ENCODE measurements at regions not wholly inside any gene's neighbourhood (a gene's known extent, or its start where the extent isn't known, plus 50 kb on each side); places are given as distances from the start of the nearest gene placed in this dataset.

DNA sequence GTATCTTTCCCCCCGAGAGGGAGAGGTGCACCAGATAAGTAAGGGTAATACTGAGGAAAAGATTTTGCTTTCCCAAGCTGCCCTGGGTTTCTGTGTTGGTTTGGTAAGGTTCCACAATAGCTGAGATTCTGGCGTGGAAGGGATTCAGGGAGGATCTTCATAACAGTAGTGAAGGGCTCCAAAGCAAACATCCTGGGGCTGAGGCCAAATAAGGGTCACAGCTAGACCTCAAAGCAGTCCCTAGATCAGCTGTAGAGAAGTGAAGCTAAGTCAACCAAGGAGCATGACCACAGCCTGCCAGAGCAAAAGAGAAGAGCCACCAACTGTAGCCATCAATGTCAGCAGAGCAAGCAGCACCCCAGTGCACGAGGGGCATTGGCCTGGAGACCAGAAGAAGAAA is 73.2 kb upstream of the SLC35F4 start:
- TF ChIP-seq KDM1A (IDR thresholded peaks at IDR 0.05): no peak
- TF ChIP-seq, protein P1, sequence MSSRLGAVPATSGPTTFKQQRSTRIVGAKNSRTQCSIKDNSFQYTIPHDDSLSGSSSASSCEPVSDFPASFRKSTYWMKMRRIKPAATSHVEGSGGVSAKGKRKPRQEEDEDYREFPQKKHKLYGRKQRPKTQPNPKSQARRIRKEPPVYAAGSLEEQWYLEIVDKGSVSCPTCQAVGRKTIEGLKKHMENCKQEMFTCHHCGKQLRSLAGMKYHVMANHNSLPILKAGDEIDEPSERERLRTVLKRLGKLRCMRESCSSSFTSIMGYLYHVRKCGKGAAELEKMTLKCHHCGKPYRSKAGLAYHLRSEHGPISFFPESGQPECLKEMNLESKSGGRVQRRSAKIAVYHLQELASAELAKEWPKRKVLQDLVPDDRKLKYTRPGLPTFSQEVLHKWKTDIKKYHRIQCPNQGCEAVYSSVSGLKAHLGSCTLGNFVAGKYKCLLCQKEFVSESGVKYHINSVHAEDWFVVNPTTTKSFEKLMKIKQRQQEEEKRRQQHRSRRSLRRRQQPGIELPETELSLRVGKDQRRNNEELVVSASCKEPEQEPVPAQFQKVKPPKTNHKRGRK (tag; IDR thresholded peaks at IDR 0.05): no peak
- TF ChIP-seq RFX5 (IDR thresholded peaks at IDR 0.05; ENCODE audit: low read depth, low read length): no peak
- TF ChIP-seq CTCF (IDR thresholded peaks at IDR 0.05 in 2 of 3, conservative IDR thresholded peaks at IDR 0.05 in 1 of 3; ENCODE audit: insufficient read depth in 2 of 3, low read depth in 1 of 3, low read length in 3 of 3): no peak
- no peak for TF ChIP-seq MXD1 (CRISPR knock-in tag; IDR thresholded peaks at IDR 0.05; ENCODE audit: borderline replicate concordance, poor library complexity, severe bottlenecking)
- TF ChIP-seq MITF (IDR thresholded peaks at IDR 0.05): no peak
- TF ChIP-seq, protein P2, sequence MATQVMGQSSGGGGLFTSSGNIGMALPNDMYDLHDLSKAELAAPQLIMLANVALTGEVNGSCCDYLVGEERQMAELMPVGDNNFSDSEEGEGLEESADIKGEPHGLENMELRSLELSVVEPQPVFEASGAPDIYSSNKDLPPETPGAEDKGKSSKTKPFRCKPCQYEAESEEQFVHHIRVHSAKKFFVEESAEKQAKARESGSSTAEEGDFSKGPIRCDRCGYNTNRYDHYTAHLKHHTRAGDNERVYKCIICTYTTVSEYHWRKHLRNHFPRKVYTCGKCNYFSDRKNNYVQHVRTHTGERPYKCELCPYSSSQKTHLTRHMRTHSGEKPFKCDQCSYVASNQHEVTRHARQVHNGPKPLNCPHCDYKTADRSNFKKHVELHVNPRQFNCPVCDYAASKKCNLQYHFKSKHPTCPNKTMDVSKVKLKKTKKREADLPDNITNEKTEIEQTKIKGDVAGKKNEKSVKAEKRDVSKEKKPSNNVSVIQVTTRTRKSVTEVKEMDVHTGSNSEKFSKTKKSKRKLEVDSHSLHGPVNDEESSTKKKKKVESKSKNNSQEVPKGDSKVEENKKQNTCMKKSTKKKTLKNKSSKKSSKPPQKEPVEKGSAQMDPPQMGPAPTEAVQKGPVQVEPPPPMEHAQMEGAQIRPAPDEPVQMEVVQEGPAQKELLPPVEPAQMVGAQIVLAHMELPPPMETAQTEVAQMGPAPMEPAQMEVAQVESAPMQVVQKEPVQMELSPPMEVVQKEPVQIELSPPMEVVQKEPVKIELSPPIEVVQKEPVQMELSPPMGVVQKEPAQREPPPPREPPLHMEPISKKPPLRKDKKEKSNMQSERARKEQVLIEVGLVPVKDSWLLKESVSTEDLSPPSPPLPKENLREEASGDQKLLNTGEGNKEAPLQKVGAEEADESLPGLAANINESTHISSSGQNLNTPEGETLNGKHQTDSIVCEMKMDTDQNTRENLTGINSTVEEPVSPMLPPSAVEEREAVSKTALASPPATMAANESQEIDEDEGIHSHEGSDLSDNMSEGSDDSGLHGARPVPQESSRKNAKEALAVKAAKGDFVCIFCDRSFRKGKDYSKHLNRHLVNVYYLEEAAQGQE (IDR thresholded peaks at IDR 0.05; ENCODE audit: borderline replicate concordance): no peak
- TF ChIP-seq, protein P2 (CRISPR knock-in tag; IDR thresholded peaks at IDR 0.05; ENCODE audit: low read depth): no peak
- no peak for TF ChIP-seq JUNB (CRISPR knock-in tag; conservative IDR thresholded peaks at IDR 0.05)
- TF ChIP-seq ARID3A (IDR thresholded peaks at IDR 0.05; ENCODE audit: borderline replicate concordance, low read depth, low read length): no peak
- TF ChIP-seq, protein P3, sequence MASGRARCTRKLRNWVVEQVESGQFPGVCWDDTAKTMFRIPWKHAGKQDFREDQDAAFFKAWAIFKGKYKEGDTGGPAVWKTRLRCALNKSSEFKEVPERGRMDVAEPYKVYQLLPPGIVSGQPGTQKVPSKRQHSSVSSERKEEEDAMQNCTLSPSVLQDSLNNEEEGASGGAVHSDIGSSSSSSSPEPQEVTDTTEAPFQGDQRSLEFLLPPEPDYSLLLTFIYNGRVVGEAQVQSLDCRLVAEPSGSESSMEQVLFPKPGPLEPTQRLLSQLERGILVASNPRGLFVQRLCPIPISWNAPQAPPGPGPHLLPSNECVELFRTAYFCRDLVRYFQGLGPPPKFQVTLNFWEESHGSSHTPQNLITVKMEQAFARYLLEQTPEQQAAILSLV (tag; IDR thresholded peaks at IDR 0.05): no peak
- TF ChIP-seq RBM14 (IDR thresholded peaks at IDR 0.05; ENCODE audit: borderline replicate concordance, insufficient read depth, low read depth, low read length): no peak

All from K562 (cell line).